ENCODE measurements at regions not wholly inside any gene's neighbourhood (a gene's known extent, or its start where the extent isn't known, plus 50 kb on each side); places are given as distances from the start of the nearest gene placed in this dataset.

- 66 to 82% methylated on average over 4 of the region's 4 CpGs for WGBS, 2 donors
- H3K9me3 ChIP-seq, result no peaks in the 10 kb centered on the region
- H3K27me3 ChIP-seq, result no peaks in the 10 kb centered on the region
- H3K27ac ChIP-seq, result no peak overlapping the region
- no peak overlapping the region for H3K4me3 ChIP-seq (replicated peaks in 1 of 3)
- intact Hi-C loops (cut with DNase I), result no loop called here
- H3K36me3 ChIP-seq, result no peaks in the 10 kb centered on the region
- no peaks in the 10 kb centered on the region for H3K4me1 ChIP-seq
- TF ChIP-seq CTCF (IDR thresholded peaks at IDR 0.05) (no peak), POLR2A (IDR thresholded peaks at IDR 0.05) (no peak)
- DNase-seq, result no peak
Measured at GRCh38 chr6:45818655-45819054, 197.0 kb downstream of the CLIC5 start.

GRCh38 chr6:45816674-45817297 lies 198.9 kb downstream of the CLIC5 start:
- Histone ChIP-seq H3K4me3 (replicated peaks in 1 of 3) (no peak overlapping the region), H3K9me3 (no peaks in the 10 kb centered on the region), H3K4me1 (no peaks in the 10 kb centered on the region), H3K27ac (no peak overlapping the region), H3K27me3 (no peaks in the 10 kb centered on the region), H3K36me3 (no peaks in the 10 kb centered on the region)
- WGBS, 2 donors, result 70 to 75% methylated on average over 11 of the region's 11 CpGs
- intact Hi-C loops (cut with DNase I), result no loop called here
- no peak for TF ChIP-seq POLR2A (IDR thresholded peaks at IDR 0.05)
- no peak for TF ChIP-seq CTCF (IDR thresholded peaks at IDR 0.05)
- no peak for DNase-seq

- no peak overlapping the region for H3K27ac ChIP-seq
- intact Hi-C loops (cut with DNase I), result no loop called here
- no peaks in the 10 kb centered on the region for H3K4me1 ChIP-seq
- H3K4me3 ChIP-seq (replicated peaks in 1 of 3), result no peak overlapping the region
- 87 to 92% methylated on average over 12 to 13 of the region's 13 CpGs for WGBS, 2 donors
- H3K27me3 ChIP-seq, result no peaks in the 10 kb centered on the region
- H3K36me3 ChIP-seq, result no peaks in the 10 kb centered on the region
- no peaks in the 10 kb centered on the region for H3K9me3 ChIP-seq
- TF ChIP-seq POLR2A (IDR thresholded peaks at IDR 0.05) (no peak), CTCF (IDR thresholded peaks at IDR 0.05) (no peak)
- no peak for DNase-seq
Measured at GRCh38 chr6:45815466-45816125, 200.1 kb downstream of the CLIC5 start.

GRCh38 chr6:45814772-45815171 lies 200.9 kb downstream of the CLIC5 start:
- Histone ChIP-seq H3K36me3 (no peaks in the 10 kb centered on the region), H3K4me1 (no peaks in the 10 kb centered on the region), H3K4me3 (replicated peaks in 1 of 3) (no peak overlapping the region), H3K9me3 (no peaks in the 10 kb centered on the region), H3K27ac (no peak overlapping the region), H3K27me3 (no peaks in the 10 kb centered on the region)
- WGBS, 2 donors, result 79 to 87% methylated on average over 2 of the region's 2 CpGs
- no peak for DNase-seq
- intact Hi-C loops (cut with DNase I), result no loop called here
- TF ChIP-seq CTCF (IDR thresholded peaks at IDR 0.05) (no peak), POLR2A (IDR thresholded peaks at IDR 0.05) (no peak)

GRCh38 chr6:45813943-45814342 lies 201.7 kb downstream of the CLIC5 start:
- whole genome bisulfite sequencing, 2 donors, result 79 to 83% methylated on average over 3 of the region's 3 CpGs
- intact Hi-C loops (cut with DNase I), result no loop called here
- no peak for DNase-seq
- no peaks in the 10 kb centered on the region for H3K4me1 ChIP-seq
- H3K27me3 ChIP-seq, result no peaks in the 10 kb centered on the region
- no peak overlapping the region for H3K4me3 ChIP-seq (replicated peaks in 1 of 3)
- TF ChIP-seq CTCF (IDR thresholded peaks at IDR 0.05), result no peak
- no peak for TF ChIP-seq POLR2A (IDR thresholded peaks at IDR 0.05)
- no peaks in the 10 kb centered on the region for H3K9me3 ChIP-seq
- no peak overlapping the region for H3K27ac ChIP-seq
- no peaks in the 10 kb centered on the region for H3K36me3 ChIP-seq
